ENCODE measurements at regions not wholly inside any gene's neighbourhood (a gene's known extent, or its start where the extent isn't known, plus 50 kb on each side); places are given as distances from the start of the nearest gene placed in this dataset.

DNA sequence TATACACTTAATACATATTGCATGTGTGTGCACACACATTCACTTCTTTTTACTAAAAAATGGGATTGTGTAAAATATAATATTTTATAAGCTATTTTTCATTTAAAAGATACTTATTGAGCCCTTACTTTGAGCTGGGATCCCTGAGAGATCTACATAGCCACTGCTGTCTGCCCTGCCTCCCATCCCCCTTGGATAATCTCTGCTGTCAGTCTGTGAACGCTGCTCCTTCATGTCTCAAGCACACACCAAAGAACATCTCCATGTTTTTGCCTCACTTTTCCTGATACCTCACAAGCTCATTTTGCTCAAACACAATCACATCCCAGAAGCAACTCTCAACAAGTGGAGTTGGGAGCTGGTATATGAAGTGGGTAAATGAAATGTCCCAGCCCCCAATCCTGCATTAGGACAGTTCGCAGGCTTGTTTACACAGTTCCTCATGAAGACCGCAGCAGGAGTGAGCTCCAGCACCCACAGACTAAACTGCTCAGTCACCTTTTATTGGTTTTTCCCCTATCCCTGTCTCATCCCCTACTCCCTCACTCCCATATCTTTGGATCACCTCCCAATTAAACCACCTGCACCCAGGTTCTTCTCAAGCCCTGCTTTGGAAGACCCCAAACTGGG, 108.3 kb upstream of the FRY start:
- no CpG with 5 or more reads among the region's 3 CpGs for WGBS (ENCODE audit: insufficient coverage, insufficient read length)
- H3K4me1 ChIP-seq (ENCODE audit: control insufficient read depth, insufficient read depth, low read length), result no peaks in the 10 kb centered on the region
- no peak overlapping the region for H3K27ac ChIP-seq (ENCODE audit: low read length)
- no peaks in the 10 kb centered on the region for H3K9me3 ChIP-seq (ENCODE audit: control insufficient read depth, insufficient read depth, low read length)
- H3K36me3 ChIP-seq (ENCODE audit: control insufficient read depth, insufficient read depth, low read length), result no peaks in the 10 kb centered on the region
- H3K27me3 ChIP-seq (ENCODE audit: control insufficient read depth, insufficient read depth, low read length), result no peaks in the 10 kb centered on the region
- no peak for DNase-seq (ENCODE audit: low read depth, low spot score)
- H3K4me3 ChIP-seq (ENCODE audit: low read length), result no peak overlapping the region

DNA sequence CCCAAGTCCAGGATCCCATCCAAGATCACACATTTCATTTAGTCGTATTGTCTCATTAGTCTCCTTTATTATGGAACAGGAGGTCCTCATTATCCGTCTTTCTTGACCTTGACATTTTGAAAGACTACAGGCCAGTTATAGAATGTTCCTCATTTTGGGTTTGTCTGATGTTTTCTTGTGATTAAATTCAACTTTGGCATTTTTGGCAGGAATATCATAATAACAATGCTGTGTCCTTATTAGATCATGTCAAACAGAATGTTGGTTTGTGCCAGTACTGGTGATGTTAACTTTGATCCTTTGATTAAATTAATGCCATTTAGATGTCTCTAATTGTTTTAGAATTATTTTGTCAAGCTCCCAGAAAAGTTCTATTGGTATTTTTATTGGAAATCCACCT, 106.5 kb upstream of the FRY start:
- H3K9me3 ChIP-seq (ENCODE audit: control insufficient read depth, insufficient read depth, low read length), result no peaks in the 10 kb centered on the region
- H3K27me3 ChIP-seq (ENCODE audit: control insufficient read depth, insufficient read depth, low read length), result no peaks in the 10 kb centered on the region
- H3K36me3 ChIP-seq (ENCODE audit: control insufficient read depth, insufficient read depth, low read length), result no peaks in the 10 kb centered on the region
- no peak overlapping the region for H3K4me3 ChIP-seq (ENCODE audit: low read length)
- no CpG with 5 or more reads among the region's 2 CpGs for WGBS (ENCODE audit: insufficient coverage, insufficient read length)
- H3K4me1 ChIP-seq (ENCODE audit: control insufficient read depth, insufficient read depth, low read length), result no peaks in the 10 kb centered on the region
- DNase-seq (ENCODE audit: low read depth, low spot score), result no peak
- H3K27ac ChIP-seq (ENCODE audit: low read length), result no peak overlapping the region

GRCh38 chr13:31927219-31927653, 104.3 kb upstream of the FRY start:
- H3K4me3 ChIP-seq (ENCODE audit: low read length), result no peak overlapping the region
- no CpG with 5 or more reads among the region's 5 CpGs for WGBS (ENCODE audit: insufficient coverage, insufficient read length)
- H3K27me3 ChIP-seq (ENCODE audit: control insufficient read depth, insufficient read depth, low read length), result no peaks in the 10 kb centered on the region
- no peak for DNase-seq (ENCODE audit: low read depth, low spot score)
- H3K4me1 ChIP-seq (ENCODE audit: control insufficient read depth, insufficient read depth, low read length), result 0 out of 2 replicates have a peak, but pooled peaks cover 1% of the 10 kb centered on the region
- H3K36me3 ChIP-seq (ENCODE audit: control insufficient read depth, insufficient read depth, low read length), result no peaks in the 10 kb centered on the region
- H3K27ac ChIP-seq (ENCODE audit: low read length), result no peak overlapping the region
- no peaks in the 10 kb centered on the region for H3K9me3 ChIP-seq (ENCODE audit: control insufficient read depth, insufficient read depth, low read length)

DNA sequence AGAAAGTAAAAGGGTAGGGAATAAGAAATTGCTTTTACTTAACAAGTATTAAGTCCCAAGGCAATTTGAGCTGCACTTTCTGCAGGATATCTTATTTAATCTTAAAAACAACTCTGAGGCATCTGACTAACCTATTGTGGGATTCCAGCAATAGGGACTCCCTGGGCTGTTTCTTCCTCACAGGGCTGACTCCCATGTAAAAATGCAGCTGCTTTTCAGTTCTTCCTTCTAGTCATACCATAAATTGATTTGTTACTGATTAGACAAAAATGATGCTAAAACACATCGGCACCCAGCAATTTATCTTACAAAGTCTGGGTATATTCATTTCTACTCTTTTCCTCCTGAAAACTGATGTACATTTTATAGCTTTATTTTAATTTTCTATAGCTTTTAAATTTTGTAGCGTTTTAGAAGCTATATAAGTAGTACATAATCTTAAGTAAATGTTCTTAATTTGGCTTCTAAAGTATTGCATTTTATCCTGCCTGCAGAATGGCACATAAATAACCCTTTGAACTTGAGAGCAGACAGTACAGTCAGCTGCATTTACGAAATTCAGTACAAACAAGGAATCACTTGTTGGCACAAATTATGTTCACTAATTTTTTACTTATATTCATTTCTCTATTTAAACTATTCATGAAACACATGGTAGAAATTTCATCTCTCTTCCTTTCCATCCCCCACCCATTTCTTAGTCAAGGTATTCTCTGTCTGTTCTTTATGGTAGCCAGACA, 102.4 kb upstream of the FRY start:
- Histone ChIP-seq H3K4me3 (ENCODE audit: low read length) (no peak overlapping the region), H3K4me1 (ENCODE audit: control insufficient read depth, insufficient read depth, low read length) (0 out of 2 replicates have a peak, but pooled peaks cover 1% of the 10 kb centered on the region), H3K9me3 (ENCODE audit: control insufficient read depth, insufficient read depth, low read length) (no peaks in the 10 kb centered on the region), H3K36me3 (ENCODE audit: control insufficient read depth, insufficient read depth, low read length) (no peaks in the 10 kb centered on the region), H3K27me3 (ENCODE audit: control insufficient read depth, insufficient read depth, low read length) (no peaks in the 10 kb centered on the region), H3K27ac (ENCODE audit: low read length) (no peak overlapping the region)
- no CpG with 5 or more reads among the region's 3 CpGs for WGBS (ENCODE audit: insufficient coverage, insufficient read length)
- no peak for DNase-seq (ENCODE audit: low read depth, low spot score)

GRCh38 chr13:31930490-31930889, 101.1 kb upstream of the FRY start:
- no peak overlapping the region for H3K4me3 ChIP-seq (ENCODE audit: low read length)
- H3K4me1 ChIP-seq (ENCODE audit: control insufficient read depth, insufficient read depth, low read length), result 0 out of 2 replicates have a peak, but pooled peaks cover 1% of the 10 kb centered on the region
- H3K36me3 ChIP-seq (ENCODE audit: control insufficient read depth, insufficient read depth, low read length), result no peaks in the 10 kb centered on the region
- no peak for DNase-seq (ENCODE audit: low read depth, low spot score)
- WGBS (ENCODE audit: insufficient coverage, insufficient read length), result no CpG with 5 or more reads among the region's 2 CpGs
- H3K27ac ChIP-seq (ENCODE audit: low read length), result no peak overlapping the region
- H3K9me3 ChIP-seq (ENCODE audit: control insufficient read depth, insufficient read depth, low read length), result no peaks in the 10 kb centered on the region
- H3K27me3 ChIP-seq (ENCODE audit: control insufficient read depth, insufficient read depth, low read length), result no peaks in the 10 kb centered on the region

GRCh38 chr13:31930901-31931522, 100.6 kb upstream of the FRY start:
- H3K36me3 ChIP-seq (ENCODE audit: control insufficient read depth, insufficient read depth, low read length), result no peaks in the 10 kb centered on the region
- DNase-seq (ENCODE audit: low read depth, low spot score), result no peak
- no peak overlapping the region for H3K27ac ChIP-seq (ENCODE audit: low read length)
- H3K27me3 ChIP-seq (ENCODE audit: control insufficient read depth, insufficient read depth, low read length), result no peaks in the 10 kb centered on the region
- WGBS (ENCODE audit: insufficient coverage, insufficient read length), result no CpG with 5 or more reads among the region's 3 CpGs
- 0 out of 2 replicates have a peak, but pooled peaks cover 1% of the 10 kb centered on the region for H3K4me1 ChIP-seq (ENCODE audit: control insufficient read depth, insufficient read depth, low read length)
- no peaks in the 10 kb centered on the region for H3K9me3 ChIP-seq (ENCODE audit: control insufficient read depth, insufficient read depth, low read length)
- H3K4me3 ChIP-seq (ENCODE audit: low read length), result no peak overlapping the region

GRCh38 chr13:31937436-31937835, 94.1 kb upstream of the FRY start:
- no peaks in the 10 kb centered on the region for H3K36me3 ChIP-seq (ENCODE audit: control insufficient read depth, insufficient read depth, low read length)
- no CpG with 5 or more reads among the region's 4 CpGs for WGBS (ENCODE audit: insufficient coverage, insufficient read length)
- no peaks in the 10 kb centered on the region for H3K4me1 ChIP-seq (ENCODE audit: control insufficient read depth, insufficient read depth, low read length)
- H3K4me3 ChIP-seq (ENCODE audit: low read length), result no peak overlapping the region
- H3K27me3 ChIP-seq (ENCODE audit: control insufficient read depth, insufficient read depth, low read length), result no peaks in the 10 kb centered on the region
- H3K9me3 ChIP-seq (ENCODE audit: control insufficient read depth, insufficient read depth, low read length), result no peaks in the 10 kb centered on the region
- H3K27ac ChIP-seq (ENCODE audit: low read length), result no peak overlapping the region
- no peak for DNase-seq (ENCODE audit: low read depth, low spot score)

DNA sequence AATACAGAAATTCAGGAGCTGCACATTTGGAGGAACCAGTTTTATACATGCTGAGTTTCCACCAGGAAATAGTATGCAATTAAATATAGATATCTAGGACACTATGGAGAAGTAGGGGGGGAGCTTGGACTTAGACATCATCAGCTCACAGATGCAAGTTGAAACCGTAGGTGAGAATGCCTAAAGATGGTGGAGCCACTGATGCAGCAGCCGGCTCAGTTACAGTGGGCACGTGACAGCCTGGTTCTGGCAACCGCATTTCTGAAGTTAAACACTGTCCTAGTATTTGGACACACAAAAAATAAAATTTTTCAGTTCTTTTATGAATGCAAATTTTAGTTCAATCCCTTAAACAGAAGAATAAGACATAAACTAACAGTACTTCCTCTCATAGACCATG, 91.5 kb upstream of the FRY start:
- H3K27me3 ChIP-seq (ENCODE audit: control insufficient read depth, insufficient read depth, low read length), result no peaks in the 10 kb centered on the region
- WGBS (ENCODE audit: insufficient coverage, insufficient read length), result no CpG with 5 or more reads among the region's 4 CpGs
- no peak overlapping the region for H3K27ac ChIP-seq (ENCODE audit: low read length)
- H3K4me1 ChIP-seq (ENCODE audit: control insufficient read depth, insufficient read depth, low read length), result no peaks in the 10 kb centered on the region
- no peaks in the 10 kb centered on the region for H3K9me3 ChIP-seq (ENCODE audit: control insufficient read depth, insufficient read depth, low read length)
- no peak overlapping the region for H3K4me3 ChIP-seq (ENCODE audit: low read length)
- no peak for DNase-seq (ENCODE audit: low read depth, low spot score)
- no peaks in the 10 kb centered on the region for H3K36me3 ChIP-seq (ENCODE audit: control insufficient read depth, insufficient read depth, low read length)

DNA sequence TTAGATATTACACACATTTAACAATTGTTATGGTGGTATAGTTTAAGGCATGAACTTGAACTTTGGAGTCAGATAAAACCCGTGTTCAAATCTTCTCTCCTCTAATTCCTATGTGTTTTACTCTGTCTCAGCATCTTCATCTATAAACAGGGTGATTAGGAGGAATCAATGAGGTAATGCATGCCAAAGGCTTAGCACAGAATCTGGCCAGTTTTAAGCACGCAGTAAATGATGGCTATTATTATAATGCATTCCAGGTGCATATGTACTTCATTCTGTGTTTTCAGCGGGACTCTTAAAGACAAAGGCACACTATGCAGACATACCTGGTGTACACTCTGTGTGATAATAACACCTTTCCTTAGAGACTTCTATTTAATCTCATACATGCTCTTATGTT, 88.0 kb upstream of the FRY start:
- H3K4me3 ChIP-seq (ENCODE audit: low read length), result no peak overlapping the region
- H3K9me3 ChIP-seq (ENCODE audit: control insufficient read depth, insufficient read depth, low read length), result no peaks in the 10 kb centered on the region
- no CpG with 5 or more reads among the region's 3 CpGs for WGBS (ENCODE audit: insufficient coverage, insufficient read length)
- no peaks in the 10 kb centered on the region for H3K36me3 ChIP-seq (ENCODE audit: control insufficient read depth, insufficient read depth, low read length)
- no peak overlapping the region for H3K27ac ChIP-seq (ENCODE audit: low read length)
- no peak for DNase-seq (ENCODE audit: low read depth, low spot score)
- no peaks in the 10 kb centered on the region for H3K4me1 ChIP-seq (ENCODE audit: control insufficient read depth, insufficient read depth, low read length)
- no peaks in the 10 kb centered on the region for H3K27me3 ChIP-seq (ENCODE audit: control insufficient read depth, insufficient read depth, low read length)

- Histone ChIP-seq H3K4me3 (ENCODE audit: low read length) (no peak overlapping the region), H3K4me1 (ENCODE audit: control insufficient read depth, insufficient read depth, low read length) (no peaks in the 10 kb centered on the region), H3K36me3 (ENCODE audit: control insufficient read depth, insufficient read depth, low read length) (no peaks in the 10 kb centered on the region), H3K27ac (ENCODE audit: low read length) (no peak overlapping the region), H3K9me3 (ENCODE audit: control insufficient read depth, insufficient read depth, low read length) (no peaks in the 10 kb centered on the region), H3K27me3 (ENCODE audit: control insufficient read depth, insufficient read depth, low read length) (no peaks in the 10 kb centered on the region)
- no CpG with 5 or more reads among the region's 3 CpGs for WGBS (ENCODE audit: insufficient coverage, insufficient read length)
- no peak for DNase-seq (ENCODE audit: low read depth, low spot score)
Observed at GRCh38 chr13:31944262-31945160, 87.1 kb upstream of the FRY start.

Measured in iPS DF 6.9 (cell line).